Ishikawa (cell line): ENCODE measurements at regions not wholly inside any gene's neighbourhood (a gene's known extent, or its start where the extent isn't known, plus 50 kb on each side); places are given as distances from the start of the nearest gene placed in this dataset.

Source experiments
- CEBPB ChIP-seq: IDR thresholded peaks from 2 replicates; pipeline ENCODE4 v1.6.1; 2012
- CREB1 ChIP-seq: IDR thresholded peaks from 2 replicates; pipeline ENCODE4 v1.6.1; 2012; ENCODE audit warnings: low read depth
- EGR1 ChIP-seq: IDR thresholded peaks from 2 replicates; pipeline ENCODE4 v1.6.1; 2012
- EP300 ChIP-seq: IDR thresholded peaks from 2 replicates; pipeline ENCODE4 v1.6.1; 2012; ENCODE audit warnings: borderline replicate concordance
- FOXM1 ChIP-seq: IDR thresholded peaks from 2 replicates; pipeline ENCODE4 v1.6.1; 2012; ENCODE audit warnings: low read depth, borderline replicate concordance
- NFIC ChIP-seq: IDR thresholded peaks from 2 replicates; pipeline ENCODE4 v1.6.1; 2012
- RAD21 ChIP-seq: IDR thresholded peaks from 2 replicates; pipeline ENCODE4 v1.6.1; 2012; ENCODE audit warnings: low read depth
- TAF1 ChIP-seq: IDR thresholded peaks from 2 replicates; pipeline ENCODE4 v1.6.1; 2012; ENCODE audit warnings: low read depth, mild to moderate bottlenecking
- TCF12 ChIP-seq: IDR thresholded peaks from 2 replicates; pipeline ENCODE4 v1.6.1; 2012; ENCODE audit warnings: low read depth
- TEAD4 ChIP-seq: IDR thresholded peaks from 2 replicates; pipeline ENCODE4 v1.6.1; 2012
- USF1 ChIP-seq: IDR thresholded peaks from 2 replicates; pipeline ENCODE4 v1.6.1; 2012
- YY1 ChIP-seq: IDR thresholded peaks from 2 replicates; pipeline ENCODE4 v1.6.1; 2012; ENCODE audit warnings: low read depth
- ZBTB7A ChIP-seq: IDR thresholded peaks from 2 replicates; pipeline ENCODE4 v1.6.1; 2012; ENCODE audit warnings: low read depth
- TF ChIP-seq, protein P1 (sequence below): IDR thresholded peaks from 2 replicates; pipeline ENCODE4 v1.6.1; 2012; ENCODE audit warnings: low read depth, mild to moderate bottlenecking
- TF ChIP-seq, protein P2 (sequence below): IDR thresholded peaks from 2 replicates; pipeline ENCODE4 v1.6.1; 2012

GRCh38 chr5:37902323-37902722, 62.5 kb upstream of the GDNF start:
- no peak for TF ChIP-seq EGR1
- no peak for TF ChIP-seq TEAD4
- TF ChIP-seq, protein P1, sequence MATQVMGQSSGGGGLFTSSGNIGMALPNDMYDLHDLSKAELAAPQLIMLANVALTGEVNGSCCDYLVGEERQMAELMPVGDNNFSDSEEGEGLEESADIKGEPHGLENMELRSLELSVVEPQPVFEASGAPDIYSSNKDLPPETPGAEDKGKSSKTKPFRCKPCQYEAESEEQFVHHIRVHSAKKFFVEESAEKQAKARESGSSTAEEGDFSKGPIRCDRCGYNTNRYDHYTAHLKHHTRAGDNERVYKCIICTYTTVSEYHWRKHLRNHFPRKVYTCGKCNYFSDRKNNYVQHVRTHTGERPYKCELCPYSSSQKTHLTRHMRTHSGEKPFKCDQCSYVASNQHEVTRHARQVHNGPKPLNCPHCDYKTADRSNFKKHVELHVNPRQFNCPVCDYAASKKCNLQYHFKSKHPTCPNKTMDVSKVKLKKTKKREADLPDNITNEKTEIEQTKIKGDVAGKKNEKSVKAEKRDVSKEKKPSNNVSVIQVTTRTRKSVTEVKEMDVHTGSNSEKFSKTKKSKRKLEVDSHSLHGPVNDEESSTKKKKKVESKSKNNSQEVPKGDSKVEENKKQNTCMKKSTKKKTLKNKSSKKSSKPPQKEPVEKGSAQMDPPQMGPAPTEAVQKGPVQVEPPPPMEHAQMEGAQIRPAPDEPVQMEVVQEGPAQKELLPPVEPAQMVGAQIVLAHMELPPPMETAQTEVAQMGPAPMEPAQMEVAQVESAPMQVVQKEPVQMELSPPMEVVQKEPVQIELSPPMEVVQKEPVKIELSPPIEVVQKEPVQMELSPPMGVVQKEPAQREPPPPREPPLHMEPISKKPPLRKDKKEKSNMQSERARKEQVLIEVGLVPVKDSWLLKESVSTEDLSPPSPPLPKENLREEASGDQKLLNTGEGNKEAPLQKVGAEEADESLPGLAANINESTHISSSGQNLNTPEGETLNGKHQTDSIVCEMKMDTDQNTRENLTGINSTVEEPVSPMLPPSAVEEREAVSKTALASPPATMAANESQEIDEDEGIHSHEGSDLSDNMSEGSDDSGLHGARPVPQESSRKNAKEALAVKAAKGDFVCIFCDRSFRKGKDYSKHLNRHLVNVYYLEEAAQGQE: no peak
- no peak for TF ChIP-seq TAF1
- TF ChIP-seq YY1: no peak
- TF ChIP-seq USF1: no peak
- TF ChIP-seq NFIC: no peak
- TF ChIP-seq ZBTB7A: no peak
- TF ChIP-seq FOXM1: no peak
- no peak for TF ChIP-seq RAD21
- no peak for TF ChIP-seq TCF12

- TF ChIP-seq USF1 (no peak), CEBPB (no peak), CREB1 (no peak), TCF12 (no peak), TAF1 (no peak), EP300 (no peak), FOXM1 (no peak), ZBTB7A (no peak), YY1 (no peak), TEAD4 (no peak), EGR1 (no peak), NFIC (no peak), RAD21 (no peak)
- TF ChIP-seq, protein P2, sequence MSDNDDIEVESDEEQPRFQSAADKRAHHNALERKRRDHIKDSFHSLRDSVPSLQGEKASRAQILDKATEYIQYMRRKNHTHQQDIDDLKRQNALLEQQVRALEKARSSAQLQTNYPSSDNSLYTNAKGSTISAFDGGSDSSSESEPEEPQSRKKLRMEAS: no peak
- TF ChIP-seq, protein P1: no peak
These were observed 60.9 kb upstream of the GDNF start for GRCh38 chr5:37900692-37901091.

- TF ChIP-seq YY1: no peak
- TF ChIP-seq TAF1: no peak
These were observed 59.2 kb upstream of the GDNF start for GRCh38 chr5:37899037-37899436.

DNA sequence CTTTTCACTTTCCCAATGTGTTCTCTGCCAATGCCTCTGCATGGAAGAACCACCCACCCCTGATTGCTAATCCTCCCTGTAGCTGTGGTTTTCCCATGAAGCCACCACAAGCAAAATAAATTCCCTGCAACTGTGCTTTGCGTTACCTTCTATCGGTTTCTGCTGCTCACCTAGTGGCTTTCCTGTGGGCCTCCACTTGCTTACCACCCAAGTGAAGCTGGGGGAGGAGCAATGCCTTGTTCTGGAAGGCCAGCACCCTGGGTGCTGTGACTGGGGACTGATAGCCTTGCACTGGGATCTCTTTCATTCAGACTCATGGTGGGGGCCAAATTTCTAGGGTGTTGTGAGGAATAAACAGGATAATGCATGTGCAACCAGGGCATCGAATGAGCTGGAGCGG, 56.3 kb upstream of the GDNF start:
- TF ChIP-seq, protein P2: no peak
- no peak for TF ChIP-seq EP300

DNA sequence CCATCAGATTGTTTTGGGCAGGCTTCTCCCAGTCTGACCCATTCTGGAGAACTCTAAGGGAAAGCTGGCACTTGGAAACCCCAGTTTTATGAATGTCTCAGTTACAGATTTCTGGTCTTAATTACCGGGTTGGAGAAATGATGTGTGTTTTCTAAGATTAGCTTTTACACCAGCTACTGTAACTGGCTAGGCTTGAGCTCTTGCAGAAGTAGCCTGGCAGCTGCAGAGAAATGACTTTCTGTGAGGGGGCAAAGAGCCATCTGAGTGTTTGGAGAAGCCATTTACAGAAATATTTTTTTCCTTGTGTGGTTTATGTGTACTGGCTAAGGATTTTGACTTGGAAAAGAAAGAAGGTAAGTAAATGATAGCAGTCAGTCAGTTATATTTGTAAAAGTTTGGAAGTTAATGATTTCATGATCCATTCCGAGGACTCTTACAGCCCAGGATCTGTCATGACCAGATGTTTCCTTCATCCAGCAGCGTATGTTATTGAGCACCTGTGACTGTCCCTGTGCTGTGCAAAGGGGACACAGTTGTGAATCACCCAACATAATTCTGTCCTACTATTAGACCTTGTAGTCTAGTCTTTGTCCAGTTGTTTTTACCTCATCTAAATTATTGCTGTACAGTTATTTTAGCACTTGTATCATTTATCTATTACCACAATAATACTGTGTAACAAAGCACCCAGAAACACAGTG, 53.7 kb upstream of the GDNF start:
- TF ChIP-seq EGR1 (no peak), TAF1 (no peak), EP300 (no peak), RAD21 (no peak), YY1 (no peak), NFIC (no peak), CREB1 (no peak), TCF12 (no peak), CEBPB (no peak)
- TF ChIP-seq, protein P2: no peak

DNA sequence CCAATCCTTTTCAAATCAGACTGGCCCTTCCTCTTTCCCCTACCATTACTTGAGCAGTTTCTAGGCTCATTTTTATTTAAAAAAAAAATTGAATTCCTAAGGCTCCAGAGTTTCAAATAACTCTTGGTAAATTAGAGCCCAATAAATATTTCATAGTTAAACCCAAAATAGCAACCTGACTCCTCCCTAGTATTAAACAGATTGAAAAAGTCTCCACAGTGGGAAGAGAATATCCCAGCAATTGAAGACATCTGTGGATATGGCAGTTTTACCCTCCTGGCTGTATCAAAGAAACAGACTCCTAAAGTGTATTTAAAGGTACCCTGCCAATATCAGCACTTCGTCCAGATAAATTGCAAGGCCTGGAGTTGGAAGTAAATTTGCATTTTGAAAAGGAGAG, 52.7 kb upstream of the GDNF start:
- TF ChIP-seq EGR1 (no peak), CREB1 (no peak), ZBTB7A (no peak), NFIC (no peak), EP300 (no peak), RAD21 (no peak), TAF1 (no peak), FOXM1 (no peak), TCF12 (no peak), USF1 (no peak), TEAD4 (no peak), CEBPB (no peak), YY1 (no peak)
- TF ChIP-seq, protein P2: no peak
- TF ChIP-seq, protein P1: no peak
